GM10266 (cell line): ENCODE measurements at regions not wholly inside any gene's neighbourhood (a gene's known extent, or its start where the extent isn't known, plus 50 kb on each side); places are given as distances from the start of the nearest gene placed in this dataset.
"Not testable (repeated sequence)": the region's sequence is repeated elsewhere in the genome, so short reads cannot be mapped to it uniquely, and the experiment has no call there.

Source experiments
- DNase-seq: peaks from one replicate; pipeline ENCODE4 v3.0.0; 2012; ENCODE audit errors: extremely low spot score
- CTCF ChIP-seq: IDR thresholded peaks from 2 replicates; pipeline ENCODE4 v1.5.1; 2012; ENCODE audit warnings: mild to moderate bottlenecking, low read depth; ENCODE audit not compliant: control insufficient read depth, insufficient read depth; ENCODE audit errors: missing control alignments

- DNase-seq: no peak
- TF ChIP-seq CTCF: no peak
Measured at GRCh38 chr12:25368557-25368956, 117.8 kb upstream of the KRAS start.

GRCh38 chr12:25366122-25366521 is 115.4 kb upstream of the KRAS start:
- DNase-seq: no peak
- TF ChIP-seq CTCF: no peak

- no peak for DNase-seq
- no peak for TF ChIP-seq CTCF
Measured at GRCh38 chr12:25365340-25365730, 114.6 kb upstream of the KRAS start.

GRCh38 chr12:25364529-25365339 is 114.0 kb upstream of the KRAS start:
- no peak for TF ChIP-seq CTCF
- DNase-seq: peak; percentile 51

- no peak for DNase-seq
- TF ChIP-seq CTCF: no peak
Measured at GRCh38 chr12:25362646-25363045, 111.9 kb upstream of the KRAS start.

GRCh38 chr12:25361511-25361910 is 110.8 kb upstream of the KRAS start:
- TF ChIP-seq CTCF: no peak
- no peak for DNase-seq

- no peak for TF ChIP-seq CTCF
- DNase-seq: no peak
Measured at GRCh38 chr12:25357595-25357994, 106.9 kb upstream of the KRAS start.

- not testable (repeated sequence) for DNase-seq
Measured at GRCh38 chr12:25352942-25353341, 102.2 kb upstream of the KRAS start.
